Stomach (tissue), 8 donors: ENCODE measurements at regions not wholly inside any gene's neighbourhood (a gene's known extent, or its start where the extent isn't known, plus 50 kb on each side); places are given as distances from the start of the nearest gene placed in this dataset.

Experiments used
- DNase-seq, 2 donors: peaks; one replicate each; pipeline versions ENCODE4 v3.0.0 to v3.0.0-alpha.2; 2013 to 2019
- H3K27ac ChIP-seq, 5 donors: fragments of 200-600 bp in 4 of 5; sonication (generic) in 4 of 5; one replicate each; pipeline ENCODE4 v1.5.1; 2013 to 2019; ENCODE audit warnings: mild to moderate bottlenecking in 1 of 5, moderate library complexity in 1 of 5
- H3K27me3 ChIP-seq, 3 donors: fragments of 200-600 bp; sonication (generic); one replicate each; pipeline ENCODE4 v1.5.1; 2017 to 2019; ENCODE audit warnings: mixed run types in 1 of 3
- H3K36me3 ChIP-seq, 4 donors: fragments of 200-600 bp; sonication (generic); 1 replicate in 3 of 4; 2 replicates in 1 of 4; pipeline ENCODE4 v1.5.1; 2016 to 2019
- H3K4me1 ChIP-seq, 4 donors: fragments of 200-600 bp; sonication (generic); one replicate each; pipeline ENCODE4 v1.5.1; 2016 to 2019
- H3K4me3 ChIP-seq, 4 donors: fragments of 200-600 bp; sonication (generic) in 3 of 4; one replicate each; pipeline ENCODE4 v1.5.1; 2016 to 2019; ENCODE audit warnings: mild to moderate bottlenecking in 1 of 4
- H3K9me3 ChIP-seq, 4 donors: fragments of 200-600 bp; sonication (generic); one replicate each; pipeline ENCODE4 v1.5.1; 2016 to 2019
- EP300 ChIP-seq: sonication (generic); formaldehyde crosslinking; IDR thresholded peaks from one replicate; pipeline ENCODE4 v1.6.1; 2017; ENCODE audit warnings: antibody characterized with exemption
- POLR2A ChIP-seq, 4 donors: fragments of 450-650 bp; IDR thresholded peaks; one replicate each; pipeline ENCODE4 v1.6.1; 2016; ENCODE audit warnings: antibody characterized with exemption in 4 of 4, control low read depth in 2 of 4, mild to moderate bottlenecking in 1 of 4, moderate library complexity in 1 of 4
- POLR2AphosphoS5 ChIP-seq, 3 donors: sonication (generic); formaldehyde crosslinking; IDR thresholded peaks; one replicate each; pipeline ENCODE4 v1.6.1; 2016; ENCODE audit warnings: antibody characterized with exemption in 3 of 3
- WGBS, 5 donors: extraction: QIAGEN DNeasy Blood & Tissue Kit in 3 of 5; methylation state at CpG; one replicate each; pipeline versions ENCODE4 v1.1.5 to v1.1.7; 2013 to 2018; 5-methylcytosine and 5-hydroxymethylcytosine counted together
- intact Hi-C: fragments of 100-400 bp; cut with DNase I; formaldehyde crosslinking; loops from one replicate; pipeline ENCODE4 v1.15.1; 2023; ENCODE audit warnings: low total_unique reads
- TF ChIP-seq, protein P1 (sequence below), 7 experiments: fragments of 450-650 bp in 4 of 7; fragments of 200-600 bp in 3 of 7; sonication (generic) in 3 of 7; IDR thresholded peaks; one replicate each; pipeline ENCODE4 v1.5.1; 2016 to 2019; ENCODE audit warnings: antibody characterized with exemption in 7 of 7, control low read depth in 2 of 7, mild to moderate bottlenecking in 1 of 7
- donor health status: healthy with polysubstance abuse.
- donor health status: Bipolar disorder and iron deficiency.
- donor health status: healthy.

DNA sequence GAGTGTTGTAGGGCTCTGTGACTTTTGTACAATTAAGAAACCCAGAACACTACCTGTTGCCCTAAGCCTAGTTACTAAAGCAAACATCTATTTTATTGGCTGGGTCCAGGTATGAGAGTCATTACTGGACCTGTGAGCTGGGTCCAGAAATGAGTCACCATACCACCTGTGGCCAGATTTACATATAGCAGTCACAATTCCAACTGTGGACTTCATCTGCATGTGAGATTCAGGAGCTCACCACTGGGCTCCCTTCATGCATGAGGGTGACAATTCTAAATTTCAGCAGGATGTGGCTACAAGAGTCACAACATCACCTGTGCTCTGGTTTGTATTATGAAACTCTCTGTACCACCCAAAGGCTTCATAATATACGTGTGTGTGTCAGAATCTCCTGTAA lies 2038.0 kb downstream of the TP53TG3F start:
- no peaks in the 10 kb centered on the region for H3K36me3 ChIP-seq
- no peak overlapping the region for H3K4me3 ChIP-seq
- 27 to 62% (median 60%) methylated on average over 1 of the region's 1 CpG for WGBS, 5 donors
- no peak overlapping the region for H3K27ac ChIP-seq
- no peaks in the 10 kb centered on the region for H3K27me3 ChIP-seq
- DNase-seq = no peak
- H3K9me3 ChIP-seq = peaks cover 0 to 45% (median 26%) of the 10 kb centered on the region in 4 donors
- intact Hi-C loops = no loop called here
- TF ChIP-seq EP300 (no peak), POLR2A (IDR thresholded peaks at IDR 0.05) (no peak), POLR2AphosphoS5 (IDR thresholded peaks at IDR 0.05) (no peak)
- TF ChIP-seq, protein P1, sequence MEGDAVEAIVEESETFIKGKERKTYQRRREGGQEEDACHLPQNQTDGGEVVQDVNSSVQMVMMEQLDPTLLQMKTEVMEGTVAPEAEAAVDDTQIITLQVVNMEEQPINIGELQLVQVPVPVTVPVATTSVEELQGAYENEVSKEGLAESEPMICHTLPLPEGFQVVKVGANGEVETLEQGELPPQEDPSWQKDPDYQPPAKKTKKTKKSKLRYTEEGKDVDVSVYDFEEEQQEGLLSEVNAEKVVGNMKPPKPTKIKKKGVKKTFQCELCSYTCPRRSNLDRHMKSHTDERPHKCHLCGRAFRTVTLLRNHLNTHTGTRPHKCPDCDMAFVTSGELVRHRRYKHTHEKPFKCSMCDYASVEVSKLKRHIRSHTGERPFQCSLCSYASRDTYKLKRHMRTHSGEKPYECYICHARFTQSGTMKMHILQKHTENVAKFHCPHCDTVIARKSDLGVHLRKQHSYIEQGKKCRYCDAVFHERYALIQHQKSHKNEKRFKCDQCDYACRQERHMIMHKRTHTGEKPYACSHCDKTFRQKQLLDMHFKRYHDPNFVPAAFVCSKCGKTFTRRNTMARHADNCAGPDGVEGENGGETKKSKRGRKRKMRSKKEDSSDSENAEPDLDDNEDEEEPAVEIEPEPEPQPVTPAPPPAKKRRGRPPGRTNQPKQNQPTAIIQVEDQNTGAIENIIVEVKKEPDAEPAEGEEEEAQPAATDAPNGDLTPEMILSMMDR (IDR thresholded peaks at IDR 0.05) = no peak
- no peaks in the 10 kb centered on the region for H3K4me1 ChIP-seq

DNA sequence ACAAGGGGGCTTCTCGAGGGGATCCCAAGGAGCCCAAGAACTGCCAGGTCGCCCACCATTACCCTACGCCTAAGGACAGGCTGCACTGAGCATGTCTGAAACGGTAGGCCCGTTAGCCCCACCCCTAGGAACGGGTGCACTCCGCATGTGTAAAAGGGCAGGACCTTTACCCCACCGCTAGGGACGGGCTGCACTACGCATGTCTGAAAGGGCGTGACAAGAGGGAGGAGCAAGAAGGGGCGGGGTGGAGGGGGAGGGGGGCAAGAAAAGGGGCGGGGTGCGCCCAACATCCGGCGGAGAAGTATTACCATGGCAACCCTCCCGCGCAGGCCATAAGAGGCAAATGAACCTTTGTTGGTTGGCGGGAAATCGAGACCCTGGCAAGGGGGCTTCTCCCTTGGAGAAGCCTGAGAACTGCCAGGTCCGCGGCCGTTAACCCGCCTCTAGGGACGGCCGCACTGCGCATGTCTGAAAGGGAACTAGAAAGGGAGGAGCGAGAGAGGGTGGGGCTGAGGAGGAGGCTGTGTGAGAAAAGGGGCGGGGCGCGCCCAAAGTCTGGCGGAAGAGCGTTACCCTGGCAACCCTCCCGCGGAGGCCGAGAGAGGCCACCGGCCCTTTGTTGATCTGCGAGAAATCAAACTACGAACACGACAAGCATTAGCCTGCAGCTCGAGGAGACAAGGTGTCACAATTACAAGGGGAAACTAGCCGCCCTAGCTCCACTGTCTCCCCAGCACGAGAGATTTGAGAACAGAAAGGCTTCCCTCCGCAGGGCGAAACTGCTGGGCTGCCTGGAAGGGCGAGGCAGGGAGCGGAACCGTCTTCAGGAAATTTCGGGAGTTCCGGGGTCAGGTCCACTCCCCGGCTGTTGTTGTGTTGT lies 2046.8 kb downstream of the TP53TG3F start:
- Histone ChIP-seq H3K27me3 (no peaks in the 10 kb centered on the region), H3K4me1 (no peaks in the 10 kb centered on the region), H3K27ac (no peak overlapping the region), H3K36me3 (no peaks in the 10 kb centered on the region), H3K4me3 (no peak overlapping the region), H3K9me3 (peaks cover 0 to 37% (median 32%) of the 10 kb centered on the region in 4 donors)
- DNase-seq = no peak
- intact Hi-C loops = no loop called here
- WGBS, 5 donors = 53 to 64% (median 59%) methylated on average over 50 to 51 of the region's 51 CpGs
- no peak for TF ChIP-seq POLR2A (IDR thresholded peaks at IDR 0.05)
- TF ChIP-seq, protein P1 (IDR thresholded peaks at IDR 0.05) = no peak
- TF ChIP-seq EP300 = no peak

DNA sequence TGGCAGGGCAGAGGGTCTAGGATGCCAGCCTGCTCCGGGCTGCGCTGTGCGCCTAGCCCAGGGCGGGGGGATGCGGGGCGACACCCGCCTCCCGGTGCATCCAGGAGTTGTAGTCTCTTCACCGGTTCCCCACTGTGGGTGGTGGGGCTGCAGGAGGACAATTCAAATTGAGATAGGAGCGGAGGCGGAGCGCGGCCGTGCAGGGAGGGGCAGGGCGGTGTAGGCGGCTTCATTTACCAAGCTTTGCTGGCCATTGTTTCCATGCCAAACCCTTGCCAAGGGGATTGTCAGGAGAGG lies 2047.4 kb downstream of the TP53TG3F start:
- Histone ChIP-seq H3K27me3 (no peaks in the 10 kb centered on the region), H3K4me3 (no peak overlapping the region), H3K4me1 (no peaks in the 10 kb centered on the region), H3K9me3 (peaks cover 0 to 37% (median 27%) of the 10 kb centered on the region in 4 donors), H3K27ac (no peak overlapping the region), H3K36me3 (no peaks in the 10 kb centered on the region)
- intact Hi-C loops = no loop called here
- TF ChIP-seq, protein P1 (IDR thresholded peaks at IDR 0.05) = no peak
- TF ChIP-seq EP300 (no peak), POLR2A (IDR thresholded peaks at IDR 0.05) (no peak), POLR2AphosphoS5 (IDR thresholded peaks at IDR 0.05) (no peak)
- DNase-seq = no peak
- WGBS, 5 donors = 58 to 75% (median 60%) methylated on average over 5 to 16 of the region's 16 CpGs

DNA sequence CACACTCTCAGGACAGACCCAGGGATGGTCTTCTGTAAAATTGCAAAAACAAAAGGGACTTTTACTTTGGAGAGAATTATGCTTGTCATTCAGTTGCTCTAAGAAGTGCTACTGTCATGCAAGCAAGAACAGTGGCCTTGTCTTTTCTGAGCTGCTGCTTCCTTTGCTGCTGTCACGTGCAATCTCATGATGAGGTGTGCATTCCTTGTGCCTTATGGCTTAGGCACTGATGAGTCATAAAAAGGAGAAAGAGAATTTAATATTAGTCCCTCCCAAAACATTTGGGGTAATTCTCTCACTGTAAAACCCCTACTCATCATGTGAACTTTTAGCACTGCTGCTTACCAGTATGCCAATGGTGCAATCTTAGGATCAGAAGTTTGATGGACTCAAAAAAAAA lies 2051.3 kb downstream of the TP53TG3F start:
- H3K27ac ChIP-seq = no peak overlapping the region
- intact Hi-C loops = no loop called here
- no peak for DNase-seq
- H3K36me3 ChIP-seq = no peaks in the 10 kb centered on the region
- WGBS, 5 donors = 20 to 54% (median 50%) methylated on average over 1 of the region's 1 CpG
- H3K4me1 ChIP-seq = no peaks in the 10 kb centered on the region
- H3K4me3 ChIP-seq = no peak overlapping the region
- H3K9me3 ChIP-seq = peaks cover 0 to 33% (median 17%) of the 10 kb centered on the region in 4 donors
- TF ChIP-seq POLR2AphosphoS5 (IDR thresholded peaks at IDR 0.05) (no peak), EP300 (no peak), POLR2A (IDR thresholded peaks at IDR 0.05) (no peak)
- TF ChIP-seq, protein P1 (IDR thresholded peaks at IDR 0.05) = no peak
- no peaks in the 10 kb centered on the region for H3K27me3 ChIP-seq
